ENCODE measurements at regions not wholly inside any gene's neighbourhood (a gene's known extent, or its start where the extent isn't known, plus 50 kb on each side); places are given as distances from the start of the nearest gene placed in this dataset.

GRCh38 chr7:159249671-159250070 is 105.0 kb upstream of the VIPR2 start:
- FAIRE-seq, result peak; percentile 43

DNA sequence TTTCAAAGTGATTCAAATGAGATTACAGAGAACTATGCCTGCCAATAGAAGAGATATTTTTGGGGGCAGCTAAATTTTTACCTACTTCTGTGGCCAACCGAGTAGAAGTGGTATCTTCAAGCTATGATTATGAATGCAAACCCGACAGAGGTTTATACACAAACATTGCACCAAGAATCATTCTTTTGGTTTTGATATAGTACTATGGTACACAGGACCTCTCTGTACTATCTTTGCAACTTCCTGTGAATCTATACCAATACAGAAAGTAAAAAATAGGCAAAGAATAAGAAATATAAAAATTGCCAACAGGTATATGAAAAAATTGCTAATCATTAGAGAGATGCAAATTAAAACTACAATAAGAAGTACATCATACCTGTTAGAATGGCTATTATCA is 103.2 kb upstream of the VIPR2 start:
- H3K27me3 ChIP-seq (ENCODE audit: control insufficient read depth, insufficient read depth, low read length), result no peaks in the 10 kb centered on the region
- no peak overlapping the region for H3K4me3 ChIP-seq (ENCODE audit: low read depth, low read length)
- H3K36me3 ChIP-seq (ENCODE audit: control insufficient read depth, insufficient read depth, low read length), result no peaks in the 10 kb centered on the region
- DNase-seq (ENCODE audit: low read depth) (no peak), FAIRE-seq (no peak)
- no peak for TF ChIP-seq CTCF (IDR thresholded peaks at IDR 0.05; ENCODE audit: insufficient read depth, low read length, severe bottlenecking)

More at GRCh38 chr7:159249671-159250070, 105.0 kb upstream of the VIPR2 start:
- no peak for TF ChIP-seq CTCF (IDR thresholded peaks at IDR 0.05; ENCODE audit: insufficient read depth, low read length, severe bottlenecking)
- no peak for DNase-seq (ENCODE audit: low read depth)
- no peaks in the 10 kb centered on the region for H3K27me3 ChIP-seq (ENCODE audit: control insufficient read depth, insufficient read depth, low read length)
- no peaks in the 10 kb centered on the region for H3K36me3 ChIP-seq (ENCODE audit: control insufficient read depth, insufficient read depth, low read length)
- H3K4me3 ChIP-seq (ENCODE audit: low read depth, low read length), result no peak overlapping the region

- Histone ChIP-seq H3K36me3 (ENCODE audit: control insufficient read depth, insufficient read depth, low read length) (no peaks in the 10 kb centered on the region), H3K27me3 (ENCODE audit: control insufficient read depth, insufficient read depth, low read length) (no peaks in the 10 kb centered on the region), H3K4me3 (ENCODE audit: low read depth, low read length) (no peak overlapping the region)
- no peak for FAIRE-seq
- no peak for DNase-seq (ENCODE audit: low read depth)
- no peak for TF ChIP-seq CTCF (IDR thresholded peaks at IDR 0.05; ENCODE audit: insufficient read depth, low read length, severe bottlenecking)
Measured at GRCh38 chr7:159246702-159247480, 102.2 kb upstream of the VIPR2 start.

DNA sequence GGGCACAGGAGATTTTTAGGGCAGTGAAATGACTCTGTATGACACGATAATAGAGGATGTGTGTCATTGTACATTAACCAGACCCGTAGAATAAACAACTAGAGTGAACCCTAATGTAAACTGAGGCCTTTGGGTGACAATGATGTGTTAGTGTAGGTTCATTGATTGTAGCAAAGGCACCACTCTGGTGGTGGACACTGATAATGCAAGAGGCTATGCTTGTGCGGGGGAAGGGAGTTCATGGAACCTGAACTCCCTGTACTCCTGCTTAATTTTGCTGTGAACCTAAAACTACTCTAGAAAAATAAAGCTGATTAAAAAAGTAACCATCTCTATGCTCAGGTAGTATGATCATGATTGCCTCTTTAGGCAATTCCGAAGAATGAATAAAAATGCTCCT is 96.3 kb upstream of the VIPR2 start:
- no peaks in the 10 kb centered on the region for H3K36me3 ChIP-seq (ENCODE audit: control insufficient read depth, insufficient read depth, low read length)
- DNase-seq (ENCODE audit: low read depth) (no peak), FAIRE-seq (no peak)
- no peak for TF ChIP-seq CTCF (IDR thresholded peaks at IDR 0.05; ENCODE audit: insufficient read depth, low read length, severe bottlenecking)
- H3K4me3 ChIP-seq (ENCODE audit: low read depth, low read length), result no peak overlapping the region
- H3K27me3 ChIP-seq (ENCODE audit: control insufficient read depth, insufficient read depth, low read length), result no peaks in the 10 kb centered on the region

DNA sequence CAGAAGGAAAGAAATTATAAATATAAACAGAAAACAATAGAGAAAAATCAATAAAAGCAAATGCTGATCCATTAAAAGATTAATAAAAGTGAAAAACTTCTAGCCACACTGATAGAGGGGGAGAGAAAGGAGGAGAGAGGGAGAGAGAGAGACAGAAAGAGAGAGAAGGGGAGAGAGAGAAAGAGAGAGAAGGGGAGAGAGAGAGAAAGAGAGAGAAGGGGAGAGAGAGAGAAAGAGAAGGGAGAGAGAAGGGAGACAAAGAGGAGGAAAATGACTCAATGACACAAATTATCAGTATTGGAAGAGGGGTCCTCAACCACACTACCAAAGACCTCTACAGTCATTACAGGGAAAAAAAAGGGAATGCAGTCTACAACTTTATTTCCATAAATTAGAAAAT is 94.4 kb upstream of the VIPR2 start:
- DNase-seq (ENCODE audit: low read depth), result no peak
- no peak for FAIRE-seq
- Histone ChIP-seq H3K4me3 (ENCODE audit: low read depth, low read length) (no peak overlapping the region), H3K27me3 (ENCODE audit: control insufficient read depth, insufficient read depth, low read length) (no peaks in the 10 kb centered on the region), H3K36me3 (ENCODE audit: control insufficient read depth, insufficient read depth, low read length) (no peaks in the 10 kb centered on the region)
- TF ChIP-seq CTCF (IDR thresholded peaks at IDR 0.05; ENCODE audit: insufficient read depth, low read length, severe bottlenecking), result no peak

GRCh38 chr7:159238541-159238940 is 93.9 kb upstream of the VIPR2 start:
- Histone ChIP-seq H3K36me3 (ENCODE audit: control insufficient read depth, insufficient read depth, low read length) (no peaks in the 10 kb centered on the region), H3K4me3 (ENCODE audit: low read depth, low read length) (no peak overlapping the region), H3K27me3 (ENCODE audit: control insufficient read depth, insufficient read depth, low read length) (no peaks in the 10 kb centered on the region)
- FAIRE-seq (no peak), DNase-seq (ENCODE audit: low read depth) (no peak)
- TF ChIP-seq CTCF (IDR thresholded peaks at IDR 0.05; ENCODE audit: insufficient read depth, low read length, severe bottlenecking), result no peak
